DMS79 treated with DMSO at 0.1 percent for 48 hours (cell line): ENCODE measurements at regions not wholly inside any gene's neighbourhood (a gene's known extent, or its start where the extent isn't known, plus 50 kb on each side); places are given as distances from the start of the nearest gene placed in this dataset.
"Not testable (repeated sequence)": the region's sequence is repeated elsewhere in the genome, so short reads cannot be mapped to it uniquely, and the experiment has no call there.

Experiments used
- DNase-seq: peaks from one replicate; lab custom pipeline; 2025; lab: John Stamatoyannopoulos, UW

DNA sequence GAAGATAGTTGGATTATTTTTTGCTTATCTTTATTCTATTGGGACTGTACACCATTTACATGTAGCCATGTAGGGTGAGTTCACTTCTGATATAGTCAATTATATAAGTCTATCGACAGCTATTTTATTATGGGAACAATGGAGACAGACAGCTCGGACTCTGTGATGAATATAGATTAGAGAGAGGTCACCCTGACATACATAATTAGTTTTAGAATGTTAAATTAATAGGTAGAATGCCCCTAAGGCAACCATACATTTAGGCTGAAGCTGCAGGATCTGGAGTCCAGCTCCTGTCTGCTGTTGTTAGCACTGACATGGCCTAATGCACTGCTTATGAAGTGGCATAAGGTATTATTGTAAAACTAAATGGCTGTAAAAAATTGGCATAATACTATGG is 700.8 kb downstream of the MAT2B start:
- no peak for DNase-seq

DNA sequence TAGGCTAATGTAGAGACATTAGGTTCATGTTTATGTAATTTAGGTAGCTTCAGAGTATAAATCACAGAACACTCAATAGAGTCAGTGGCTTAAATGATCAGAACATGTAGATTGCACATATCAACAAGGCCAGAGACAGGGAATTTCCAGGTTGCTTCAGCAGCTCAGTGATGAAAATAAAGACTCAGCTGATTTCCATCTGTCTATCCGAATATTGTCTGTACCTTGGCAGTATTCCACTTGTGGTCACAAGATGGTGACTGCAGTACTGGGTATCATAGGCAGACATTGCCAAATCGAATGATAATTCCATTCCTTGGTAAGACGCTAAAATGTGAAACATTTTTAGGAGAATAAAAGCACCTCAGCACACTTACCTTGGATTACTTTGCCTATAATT is 702.2 kb downstream of the MAT2B start:
- DNase-seq, result no peak

GRCh38 chr5:164210491-164210890 is 705.1 kb downstream of the MAT2B start:
- DNase-seq, result no peak

GRCh38 chr5:164214698-164215097 is 709.3 kb downstream of the MAT2B start:
- DNase-seq, result no peak

GRCh38 chr5:164217464-164217863 is 712.0 kb downstream of the MAT2B start:
- no peak for DNase-seq

DNA sequence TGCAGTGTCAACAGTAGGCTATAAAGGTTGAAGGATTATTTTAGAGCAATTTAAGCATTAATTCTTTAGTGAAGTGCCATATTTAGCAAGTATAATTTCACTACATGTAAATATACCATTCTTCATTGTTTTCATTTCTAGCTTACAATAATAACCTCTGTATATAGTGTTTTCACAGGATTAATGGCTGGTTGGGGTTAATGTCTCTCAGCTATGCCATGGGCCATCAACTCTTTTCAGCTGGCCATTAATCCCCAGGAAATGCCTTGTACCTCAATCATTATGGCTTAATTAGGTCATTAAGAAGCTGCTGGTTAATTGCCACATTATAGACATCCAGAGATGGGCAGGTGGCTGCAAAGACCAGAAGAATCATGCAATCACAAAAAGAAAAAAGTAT is 715.1 kb downstream of the MAT2B start:
- DNase-seq, result no peak

DNA sequence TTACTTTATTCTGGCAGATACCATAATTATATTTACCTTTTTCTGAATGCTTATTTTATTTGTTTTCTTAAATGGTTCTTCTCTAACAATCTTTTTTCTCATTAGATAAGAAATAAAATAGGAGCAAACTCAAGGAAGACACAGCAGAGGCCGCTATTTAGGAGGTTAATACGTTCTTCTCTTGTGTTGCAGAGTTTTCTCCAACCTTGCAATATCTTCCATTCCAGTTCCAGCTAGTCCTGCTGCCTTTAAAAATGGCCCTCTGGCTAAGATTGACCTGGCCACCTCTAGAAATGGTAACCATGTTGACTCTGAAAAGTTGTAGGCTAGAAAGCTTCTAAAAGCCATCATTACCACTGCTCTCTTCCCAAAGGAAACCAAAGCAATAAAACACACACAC is 718.8 kb downstream of the MAT2B start:
- no peak for DNase-seq

GRCh38 chr5:164224772-164225171 is 719.4 kb downstream of the MAT2B start:
- no peak for DNase-seq

DNA sequence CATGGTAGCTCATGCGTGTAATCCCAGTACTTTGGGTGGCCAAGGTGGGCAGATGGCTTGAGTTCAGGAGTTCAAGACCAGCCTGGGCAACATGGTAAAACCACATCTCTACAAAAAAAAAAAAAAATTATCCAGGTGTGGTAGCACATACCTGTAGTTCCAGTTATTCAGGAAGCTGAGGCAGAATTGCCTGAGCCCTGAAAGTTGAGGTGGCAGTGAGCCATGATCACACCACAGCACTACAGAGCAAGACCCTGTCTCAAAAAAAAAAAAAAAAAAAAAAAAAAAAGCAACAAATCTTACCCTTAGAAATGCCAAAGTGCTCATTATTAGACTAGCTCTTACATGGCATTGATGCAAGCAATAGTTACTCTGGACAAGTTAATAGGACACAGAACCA is 724.9 kb downstream of the MAT2B start:
- DNase-seq, result no peak

DNA sequence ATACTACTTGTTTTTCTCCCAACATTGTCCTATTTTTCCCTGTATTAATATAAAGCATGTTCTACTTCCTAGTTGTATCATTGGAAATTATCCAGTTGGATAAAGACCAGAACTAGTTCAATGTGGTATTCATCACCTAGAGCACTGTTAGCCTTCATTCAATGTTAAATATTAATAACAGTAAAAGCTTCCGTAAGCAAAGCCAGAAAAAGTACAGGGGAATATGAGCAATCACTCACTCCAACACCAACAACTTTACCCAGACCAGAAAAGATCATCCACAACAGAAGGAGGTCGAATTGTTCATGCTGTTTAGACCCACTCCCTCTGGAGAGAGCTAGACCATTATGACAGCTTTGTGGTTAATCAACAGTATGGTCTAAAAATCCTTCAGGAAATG is 728.4 kb downstream of the MAT2B start:
- no peak for DNase-seq

GRCh38 chr5:164234321-164234720 is 728.9 kb downstream of the MAT2B start:
- no peak for DNase-seq

GRCh38 chr5:164235300-164235891 is 730.0 kb downstream of the MAT2B start:
- DNase-seq, result no peak

DNA sequence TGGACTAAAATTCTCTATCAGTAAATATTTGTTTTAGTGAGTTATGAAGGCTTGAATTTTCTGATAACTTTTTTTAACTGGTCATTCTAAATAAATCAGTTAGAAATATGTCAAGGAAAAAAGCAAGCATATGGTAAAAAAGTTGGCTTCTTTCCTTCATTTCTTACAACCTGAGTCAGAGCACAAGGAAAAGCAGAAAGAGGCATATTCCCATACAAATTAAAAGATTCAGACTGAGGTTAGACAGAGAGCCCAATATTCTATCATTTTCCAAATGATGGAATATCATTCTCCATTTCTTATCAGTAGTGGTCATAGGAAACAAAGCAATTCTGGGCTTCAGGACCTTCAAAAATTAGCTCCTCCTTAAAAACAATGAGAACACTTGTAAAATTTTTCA is 732.1 kb downstream of the MAT2B start:
- no peak for DNase-seq

GRCh38 chr5:164251781-164252180 is 746.4 kb downstream of the MAT2B start:
- DNase-seq, result not testable (repeated sequence)

- DNase-seq, result no peak
Measured at GRCh38 chr5:164253764-164254163, 748.3 kb downstream of the MAT2B start.

- no peak for DNase-seq
Measured at GRCh38 chr5:164255598-164256213, 750.3 kb downstream of the MAT2B start.

DNA sequence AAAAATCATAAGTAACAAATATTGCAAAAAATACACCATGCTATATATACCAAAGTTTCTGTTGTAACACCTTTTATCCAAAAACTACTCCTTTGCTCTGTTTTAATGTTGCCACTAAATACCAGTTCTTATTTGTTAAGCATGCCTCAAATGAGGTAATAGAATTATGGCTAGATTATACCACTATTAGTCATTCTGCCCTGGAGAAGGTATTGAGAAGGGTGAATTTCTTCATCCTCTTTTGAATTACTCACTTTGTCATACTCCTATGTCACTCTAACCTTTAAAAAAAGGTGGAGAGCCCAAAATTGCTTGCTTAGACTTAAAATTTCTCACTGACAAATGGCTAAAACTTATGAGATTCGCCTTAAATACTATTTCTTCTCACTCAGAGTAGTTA is 750.9 kb downstream of the MAT2B start:
- DNase-seq, result no peak

DNA sequence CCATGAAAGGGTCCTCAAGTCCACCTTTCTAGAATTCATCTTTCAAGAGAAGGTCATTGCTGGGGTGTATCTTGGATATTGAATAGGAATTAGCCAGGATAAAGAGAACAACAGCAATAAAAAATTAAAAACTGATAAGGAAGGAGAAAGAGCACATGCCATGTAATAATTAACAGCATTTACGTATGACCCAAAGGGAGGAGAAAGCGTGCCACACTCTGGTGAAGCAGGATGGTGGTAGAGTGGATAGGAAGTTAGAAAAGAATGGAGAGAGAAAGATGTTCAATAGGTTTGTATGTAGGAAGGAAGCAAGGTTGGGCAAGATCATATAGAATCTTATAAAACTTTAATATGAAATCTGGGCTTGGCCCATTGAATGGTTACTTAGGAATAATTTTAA is 751.5 kb downstream of the MAT2B start:
- DNase-seq, result no peak

GRCh38 chr5:164265566-164265965 is 760.1 kb downstream of the MAT2B start:
- no peak for DNase-seq

DNA sequence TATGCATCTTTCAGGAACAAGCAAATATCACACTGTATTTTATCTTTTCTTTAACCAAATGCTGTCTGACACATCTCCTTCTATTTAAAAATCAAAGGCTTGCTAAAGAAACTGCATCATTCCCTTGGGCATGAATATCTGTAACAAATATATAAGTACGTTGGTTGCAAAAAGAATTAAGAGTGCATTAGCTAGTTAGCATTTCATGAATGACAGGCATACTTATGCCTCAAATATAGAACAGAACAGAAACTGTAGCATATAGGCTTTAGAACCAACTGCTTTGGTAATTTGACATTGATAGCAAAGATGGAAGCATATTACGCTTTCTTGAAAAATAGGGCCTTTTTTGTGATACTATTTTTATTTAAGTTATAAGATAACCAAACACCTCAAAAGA is 761.2 kb downstream of the MAT2B start:
- DNase-seq, result no peak

DNA sequence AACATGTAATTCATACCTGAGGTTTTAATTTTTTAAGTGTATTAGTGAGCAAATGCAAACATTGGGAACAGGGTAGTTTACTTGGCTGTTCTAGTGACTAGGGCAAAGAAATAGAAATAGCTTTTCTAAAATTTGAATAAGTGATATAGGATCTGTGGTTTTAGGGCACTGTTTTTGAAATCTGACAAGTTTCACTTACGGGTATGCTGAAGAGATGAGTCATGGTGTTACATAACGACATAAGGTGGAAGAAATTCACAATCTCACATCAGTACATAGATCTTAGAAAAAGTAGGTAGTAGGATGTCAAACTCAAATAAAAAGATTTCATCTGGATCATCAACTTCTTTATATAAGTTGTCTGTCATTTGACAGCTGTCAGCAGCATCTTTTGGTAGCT is 772.3 kb downstream of the MAT2B start:
- no peak for DNase-seq

DNA sequence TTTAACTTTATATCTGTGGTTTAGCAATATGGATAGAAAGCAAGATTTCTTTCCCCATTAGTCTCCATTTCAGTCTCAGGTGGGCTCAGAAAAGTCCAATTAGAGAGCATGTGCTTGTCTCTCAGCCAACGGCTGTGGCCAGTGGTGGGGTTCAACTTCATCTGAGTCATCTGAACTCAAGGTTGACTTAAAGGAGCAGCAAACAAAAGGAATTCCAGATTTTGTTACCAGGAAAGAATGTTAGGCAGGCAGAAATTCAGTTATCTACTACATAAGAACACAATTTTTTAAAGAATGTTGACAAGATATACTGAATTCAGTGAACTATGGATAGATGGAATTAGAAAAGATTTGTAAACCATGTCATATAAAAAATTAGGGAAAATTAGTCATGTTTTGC is 784.1 kb downstream of the MAT2B start:
- no peak for DNase-seq

DNA sequence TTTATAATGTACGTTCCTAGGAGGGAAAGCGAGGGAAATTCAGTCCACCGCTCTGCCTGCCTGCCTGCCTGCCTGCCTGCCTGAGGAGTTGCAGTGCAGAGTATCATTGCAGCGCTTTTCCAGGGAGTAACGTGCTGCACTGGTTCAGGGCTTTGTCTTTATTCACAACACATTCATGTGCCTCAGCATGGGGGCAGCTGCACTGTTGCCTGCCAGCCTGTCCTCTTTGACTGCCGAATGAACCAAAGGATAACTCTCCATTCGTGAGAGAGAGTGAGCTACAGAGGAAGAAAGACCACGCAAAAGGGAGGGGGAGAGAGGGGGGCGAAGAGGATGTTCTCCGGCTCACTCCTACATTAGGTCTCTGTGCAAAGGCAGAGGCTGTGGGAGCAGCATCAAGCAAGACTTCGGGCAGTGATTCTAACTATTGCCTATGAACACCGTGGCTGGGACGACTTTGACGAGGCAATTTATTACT is 791.2 kb downstream of the MAT2B start:
- DNase-seq, result no peak

DNA sequence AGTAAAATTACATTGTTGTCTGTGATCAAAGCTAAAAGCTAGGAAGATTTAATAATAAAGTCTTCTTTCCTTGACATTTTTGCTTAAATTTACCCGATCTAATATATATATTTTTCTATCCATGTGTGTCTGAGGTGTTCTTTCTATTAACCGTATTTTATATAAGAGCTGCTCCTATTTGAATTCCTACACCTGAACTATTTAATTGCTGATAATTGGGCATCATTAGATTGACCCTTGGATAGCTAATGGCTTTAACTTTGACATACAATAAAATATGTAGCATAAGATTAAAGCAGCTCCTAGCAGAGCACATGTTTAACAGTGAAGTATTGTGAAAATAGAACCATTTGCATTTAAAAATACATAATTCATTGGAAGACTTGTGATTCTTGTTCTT is 792.7 kb downstream of the MAT2B start:
- DNase-seq, result no peak
